Testis (tissue), 2 donors: ENCODE measurements at regions not wholly inside any gene's neighbourhood (a gene's known extent, or its start where the extent isn't known, plus 50 kb on each side); places are given as distances from the start of the nearest gene placed in this dataset.
"Not testable (repeated sequence)": the region's sequence is repeated elsewhere in the genome, so short reads cannot be mapped to it uniquely, and the experiment has no call there.

Experiments
- DNase-seq: peaks from one replicate; pipeline ENCODE4 v3.0.0-alpha.2; 2019
- H3K27ac ChIP-seq, 2 donors: fragments of 200-600 bp; sonication (generic); one replicate each; pipeline ENCODE4 v1.5.1; 2019
- H3K27me3 ChIP-seq: fragments of 200-600 bp; sonication (generic); one replicate; pipeline ENCODE4 v1.5.1; 2019
- H3K36me3 ChIP-seq: fragments of 200-600 bp; sonication (generic); one replicate; pipeline ENCODE4 v1.5.1; 2017; ENCODE audit warnings: low read depth; ENCODE audit errors: missing control alignments
- H3K4me1 ChIP-seq: fragments of 200-600 bp; sonication (generic); one replicate; pipeline ENCODE4 v1.5.1; 2019
- H3K4me3 ChIP-seq, 2 donors: fragments of 200-600 bp; sonication (generic); one replicate each; pipeline ENCODE4 v1.5.1; 2017 to 2019
- H3K9me3 ChIP-seq: fragments of 200-600 bp; sonication (generic); one replicate; pipeline ENCODE4 v1.5.1; 2017
- POLR2A ChIP-seq: fragments of 450-650 bp; IDR thresholded peaks from one replicate; pipeline ENCODE4 v1.6.1; 2017; ENCODE audit warnings: antibody characterized with exemption, mild to moderate bottlenecking, moderate library complexity
- WGBS, 2 donors: methylation state at CpG; one replicate each; pipeline ENCODE4 v1.1.5; 2018; 5-methylcytosine and 5-hydroxymethylcytosine counted together
- intact Hi-C: fragments of 100-400 bp; cut with DNase I; formaldehyde crosslinking; loops from one replicate; pipeline ENCODE4 v1.15.1; 2023; ENCODE audit warnings: low total_unique reads
- TF ChIP-seq, protein P1 (sequence below), 3 experiments: fragments of 450-650 bp in 2 of 3; fragments of 200-600 bp in 1 of 3; sonication (generic) in 1 of 3; IDR thresholded peaks; one replicate each; pipeline ENCODE4 v1.5.1; 2016 to 2019; ENCODE audit warnings: antibody characterized with exemption in 3 of 3, mild to moderate bottlenecking in 2 of 3, moderate library complexity in 1 of 3

DNA sequence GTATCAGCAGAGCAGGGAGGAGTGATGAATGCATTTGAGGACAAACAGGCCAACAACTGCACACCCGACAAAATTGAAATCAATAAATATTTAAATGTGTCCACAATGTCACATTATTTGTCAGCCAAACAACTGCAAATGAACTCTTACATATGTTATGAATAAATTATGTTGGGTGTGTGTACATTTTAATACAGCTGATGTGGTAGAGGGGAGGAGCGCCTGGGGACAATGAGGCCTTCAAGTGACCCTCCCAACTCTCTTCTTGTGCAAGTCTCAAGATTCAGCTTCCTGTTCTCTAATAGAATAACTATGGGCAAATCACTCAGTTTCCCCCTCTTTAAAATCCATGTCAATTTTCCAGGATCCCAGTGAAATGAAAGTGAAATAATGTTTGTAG lies 303.2 kb downstream of the TSHZ3 start:
- H3K27ac ChIP-seq = no peak overlapping the region
- WGBS, 2 donors = 96 to 98% methylated on average over 2 of the region's 2 CpGs
- no peaks in the 10 kb centered on the region for H3K36me3 ChIP-seq
- H3K4me3 ChIP-seq = no peak overlapping the region
- no peak for DNase-seq
- no peaks in the 10 kb centered on the region for H3K9me3 ChIP-seq
- intact Hi-C loops = no loop called here
- no peaks in the 10 kb centered on the region for H3K27me3 ChIP-seq
- no peak for TF ChIP-seq POLR2A
- TF ChIP-seq, protein P1, sequence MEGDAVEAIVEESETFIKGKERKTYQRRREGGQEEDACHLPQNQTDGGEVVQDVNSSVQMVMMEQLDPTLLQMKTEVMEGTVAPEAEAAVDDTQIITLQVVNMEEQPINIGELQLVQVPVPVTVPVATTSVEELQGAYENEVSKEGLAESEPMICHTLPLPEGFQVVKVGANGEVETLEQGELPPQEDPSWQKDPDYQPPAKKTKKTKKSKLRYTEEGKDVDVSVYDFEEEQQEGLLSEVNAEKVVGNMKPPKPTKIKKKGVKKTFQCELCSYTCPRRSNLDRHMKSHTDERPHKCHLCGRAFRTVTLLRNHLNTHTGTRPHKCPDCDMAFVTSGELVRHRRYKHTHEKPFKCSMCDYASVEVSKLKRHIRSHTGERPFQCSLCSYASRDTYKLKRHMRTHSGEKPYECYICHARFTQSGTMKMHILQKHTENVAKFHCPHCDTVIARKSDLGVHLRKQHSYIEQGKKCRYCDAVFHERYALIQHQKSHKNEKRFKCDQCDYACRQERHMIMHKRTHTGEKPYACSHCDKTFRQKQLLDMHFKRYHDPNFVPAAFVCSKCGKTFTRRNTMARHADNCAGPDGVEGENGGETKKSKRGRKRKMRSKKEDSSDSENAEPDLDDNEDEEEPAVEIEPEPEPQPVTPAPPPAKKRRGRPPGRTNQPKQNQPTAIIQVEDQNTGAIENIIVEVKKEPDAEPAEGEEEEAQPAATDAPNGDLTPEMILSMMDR (IDR thresholded peaks at IDR 0.05) = no peak
- no peaks in the 10 kb centered on the region for H3K4me1 ChIP-seq

DNA sequence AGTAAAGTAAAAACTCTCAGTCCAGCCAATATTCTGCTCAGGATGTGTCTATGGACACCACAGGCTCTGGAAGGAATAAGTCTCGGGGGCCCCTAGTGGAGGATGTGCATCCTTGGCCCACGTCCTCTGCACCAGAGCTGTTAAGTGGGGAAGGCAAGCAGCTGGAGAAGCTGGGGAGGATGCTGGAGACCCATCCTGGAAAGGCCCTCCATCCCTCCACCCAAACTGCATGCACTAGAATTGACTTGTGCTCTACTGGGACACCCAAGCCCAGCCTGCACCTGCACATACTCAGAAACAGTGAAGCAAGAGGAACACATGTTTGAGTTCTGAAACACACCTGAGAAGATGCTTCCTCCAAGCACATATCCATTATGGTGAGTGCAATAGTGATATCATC lies 307.8 kb downstream of the TSHZ3 start:
- no peaks in the 10 kb centered on the region for H3K9me3 ChIP-seq
- H3K4me1 ChIP-seq = no peaks in the 10 kb centered on the region
- no peak overlapping the region for H3K4me3 ChIP-seq
- TF ChIP-seq, protein P1 (IDR thresholded peaks at IDR 0.05) = no peak
- no peak for TF ChIP-seq POLR2A
- no peak for DNase-seq
- no peaks in the 10 kb centered on the region for H3K36me3 ChIP-seq
- H3K27me3 ChIP-seq = no peaks in the 10 kb centered on the region
- no peak overlapping the region for H3K27ac ChIP-seq
- 85 to 93% methylated on average over 2 of the region's 2 CpGs for WGBS, 2 donors
- intact Hi-C loops = no loop called here

DNA sequence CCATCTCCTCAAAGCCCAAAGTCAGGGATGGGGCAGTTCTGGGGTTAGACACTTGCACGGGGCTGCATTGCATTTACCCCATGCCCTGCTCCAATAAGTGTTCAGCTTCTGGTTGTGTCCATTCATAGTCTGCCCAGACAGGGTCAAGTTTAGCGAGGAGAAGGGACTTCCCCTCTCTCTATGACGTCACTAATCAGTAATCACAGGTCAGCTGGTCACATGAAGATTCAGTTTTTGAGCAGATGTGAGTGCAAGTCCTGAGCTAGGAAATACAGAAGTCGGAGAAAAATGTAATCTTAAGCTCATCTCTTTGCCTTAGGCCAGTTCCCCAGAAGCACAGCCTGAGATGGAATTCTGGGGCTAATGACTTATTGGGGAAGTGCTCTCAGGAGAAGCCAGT lies 310.1 kb downstream of the TSHZ3 start:
- H3K4me1 ChIP-seq = no peaks in the 10 kb centered on the region
- WGBS, 2 donors = 48 to 73% methylated on average over 2 to 4 of the region's 4 CpGs
- H3K4me3 ChIP-seq = no peak overlapping the region
- TF ChIP-seq, protein P1 (IDR thresholded peaks at IDR 0.05) = no peak
- TF ChIP-seq POLR2A = no peak
- H3K36me3 ChIP-seq = no peaks in the 10 kb centered on the region
- H3K27ac ChIP-seq = no peak overlapping the region
- intact Hi-C loops = no loop called here
- no peaks in the 10 kb centered on the region for H3K9me3 ChIP-seq
- no peaks in the 10 kb centered on the region for H3K27me3 ChIP-seq
- DNase-seq = no peak

DNA sequence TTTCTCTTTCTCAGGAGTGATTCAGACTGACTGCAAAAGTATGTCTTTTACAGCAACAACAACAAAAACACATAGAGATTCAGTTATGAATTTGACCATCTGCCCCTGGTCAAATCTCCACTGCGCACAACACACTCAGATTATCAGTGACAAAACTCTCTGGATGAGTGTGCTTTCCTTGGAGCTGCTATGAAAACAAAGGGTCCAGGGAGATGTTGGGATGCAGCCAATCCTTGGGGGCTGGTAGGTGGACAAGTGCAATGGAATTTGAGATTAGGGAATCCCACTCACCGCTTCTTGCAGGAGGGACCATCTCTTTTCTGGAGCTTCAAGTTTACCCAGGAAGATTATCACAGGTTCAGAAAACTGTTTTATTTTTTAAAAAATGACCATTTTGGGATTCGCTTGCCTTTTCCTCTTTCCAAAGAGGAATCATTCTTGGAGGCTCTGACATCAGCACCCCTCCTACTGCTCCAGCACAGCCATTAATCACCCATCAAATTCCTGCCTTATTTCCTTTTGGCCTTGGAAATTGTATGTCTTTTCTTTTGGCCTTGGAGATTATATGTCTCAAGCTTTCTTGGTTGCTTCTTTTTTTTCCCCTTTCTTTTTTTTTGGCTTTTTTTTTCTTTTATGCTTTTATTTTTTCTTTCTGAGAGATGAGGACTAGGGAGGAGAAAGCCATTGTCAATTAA lies 311.8 kb downstream of the TSHZ3 start:
- Histone ChIP-seq H3K4me3 (no peak overlapping the region), H3K27me3 (no peaks in the 10 kb centered on the region), H3K36me3 (no peaks in the 10 kb centered on the region), H3K9me3 (no peaks in the 10 kb centered on the region), H3K27ac (no peak overlapping the region), H3K4me1 (no peaks in the 10 kb centered on the region)
- no peak for DNase-seq
- intact Hi-C loops = no loop called here
- WGBS, 2 donors = 30 to 43% methylated on average over 3 of the region's 3 CpGs
- no peak for TF ChIP-seq POLR2A
- TF ChIP-seq, protein P1 (IDR thresholded peaks at IDR 0.05) = no peak

DNA sequence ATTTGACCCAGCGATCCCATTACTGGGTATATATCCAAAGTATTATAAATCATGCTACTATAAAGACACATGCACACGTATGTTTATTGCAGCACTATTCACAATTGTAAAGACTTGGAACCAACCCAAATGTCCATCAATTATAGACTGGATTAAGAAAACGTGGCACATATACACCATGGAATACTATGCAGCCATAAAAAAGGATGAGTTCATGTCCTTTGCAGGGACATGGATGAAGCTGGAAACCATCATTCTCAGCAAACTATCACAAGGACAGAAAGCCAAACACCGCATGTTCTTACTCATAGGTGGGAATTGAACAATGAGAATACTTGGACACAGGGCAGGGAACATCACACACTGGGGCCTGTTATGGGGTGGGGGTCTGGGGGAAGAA lies 317.8 kb downstream of the TSHZ3 start:
- H3K36me3 ChIP-seq, H3K4me3 ChIP-seq, DNase-seq, intact Hi-C loops, H3K4me1 ChIP-seq, H3K27me3 ChIP-seq, H3K9me3 ChIP-seq, H3K27ac ChIP-seq: not testable (repeated sequence)
- 95% methylated on average over 4 of the region's 4 CpGs for WGBS, 2 donors
